ENCODE measurements at regions not wholly inside any gene's neighbourhood (a gene's known extent, or its start where the extent isn't known, plus 50 kb on each side); places are given as distances from the start of the nearest gene placed in this dataset.

GRCh38 chr6:103893141-103893581, 966.6 kb downstream of the HACE1 start:
- Histone ChIP-seq H2AFZ (ENCODE audit: low read length) (no peak overlapping the region), H3K4me2 (ENCODE audit: insufficient read depth in 1 of 2, low read depth in 2 of 2, low read length in 2 of 2) (no peak overlapping the region), H3K9me3 (ENCODE audit: insufficient read depth in 2 of 2, low read depth in 1 of 2, low read length in 1 of 2) (no peaks in the 10 kb centered on the region), H2AK5ac (ENCODE audit: low read depth, low read length) (no peak overlapping the region), H3K9ac (replicated peaks in 1 of 4; ENCODE audit: extremely low read depth in 1 of 4, low read depth in 3 of 4, low read length in 3 of 4) (no peak overlapping the region), H3K23me2 (ENCODE audit: low read depth, low read length) (no peaks in the 10 kb centered on the region), H3K14ac (ENCODE audit: insufficient read length) (no peak overlapping the region), H4K5ac (ENCODE audit: insufficient read length, low read depth, low read length) (no peak overlapping the region), H2BK20ac (ENCODE audit: low read length) (no peak overlapping the region), H3K18ac (ENCODE audit: extremely low read depth, low read length) (no peak overlapping the region), H4K8ac (ENCODE audit: extremely low read depth, insufficient read depth, low read length) (no peak overlapping the region), H2BK5ac (ENCODE audit: low read depth, low read length) (no peak overlapping the region), H2BK12ac (ENCODE audit: low read depth, low read length) (no peak overlapping the region), H4K20me1 (replicated peaks in 1 of 2; ENCODE audit: control insufficient read depth in 1 of 2, insufficient read depth in 2 of 2, low read length in 2 of 2) (no peaks in the 10 kb centered on the region), H3K4me3 (ENCODE audit: extremely low read depth in 1 of 4, insufficient read depth in 2 of 4, low read depth in 3 of 4, low read length in 4 of 4) (no peak overlapping the region), H3K56ac (replicated peaks; ENCODE audit: insufficient read length, low read depth, low read length) (no peak overlapping the region), H3K79me1 (ENCODE audit: low read depth, low read length) (no peaks in the 10 kb centered on the region), H2BK15ac (ENCODE audit: low read length) (no peak overlapping the region), H3K4ac (replicated peaks; ENCODE audit: insufficient read length, low read depth, low read length) (no peak overlapping the region), H2BK120ac (replicated peaks; ENCODE audit: low read depth, low read length) (no peak overlapping the region), H3K36me3 (ENCODE audit: control insufficient read depth in 2 of 4, insufficient read depth in 4 of 4, low read length in 3 of 4) (no peaks in the 10 kb centered on the region), H4K91ac (replicated peaks; ENCODE audit: insufficient read length, low read length) (no peak overlapping the region), H3K27ac (ENCODE audit: low read depth, low read length) (no peak overlapping the region), H3K4me1 (replicated peaks in 1 of 4; ENCODE audit: control insufficient read depth in 3 of 4, insufficient read depth in 4 of 4, low read length in 3 of 4) (no peaks in the 10 kb centered on the region), H3K79me2 (ENCODE audit: control insufficient read depth in 1 of 2, insufficient read depth in 2 of 2, low read length in 2 of 2) (no peaks in the 10 kb centered on the region), H3K23ac (ENCODE audit: insufficient read length) (no peak overlapping the region), H3K27me3 (replicated peaks in 1 of 4; ENCODE audit: control insufficient read depth in 3 of 4, extremely low read depth in 1 of 4, insufficient read depth in 3 of 4, low read length in 3 of 4) (no peaks in the 10 kb centered on the region)
- CTCF ChIA-PET (ENCODE audit: partially characterized antibody): no interaction called here
- no peak for TF ChIP-seq CHD1 (IDR thresholded peaks at IDR 0.05; ENCODE audit: low read depth, low read length)
- TF ChIP-seq TBP (IDR thresholded peaks at IDR 0.05; ENCODE audit: low read depth, low read length): no peak
- no peak for TF ChIP-seq TAF7 (optimal IDR thresholded peaks at IDR 0.05; ENCODE audit: borderline replicate concordance, low read depth, low read length)
- TF ChIP-seq KDM5A (IDR thresholded peaks at IDR 0.05; ENCODE audit: low read length): no peak
- no peak for TF ChIP-seq RAD21 (IDR thresholded peaks at IDR 0.05 in 1 of 2, conservative IDR thresholded peaks at IDR 0.05 in 1 of 2; ENCODE audit: low read depth in 2 of 2, low read length in 2 of 2)
- TF ChIP-seq RXRA (IDR thresholded peaks at IDR 0.05; ENCODE audit: insufficient read depth, low read depth, low read length): no peak
- no peak for TF ChIP-seq POLR2A (IDR thresholded peaks at IDR 0.05; ENCODE audit: control extremely low read depth in 1 of 2, low read depth in 2 of 2, low read length in 2 of 2)
- no peak for TF ChIP-seq RFX5 (IDR thresholded peaks at IDR 0.05; ENCODE audit: borderline replicate concordance, low read depth, low read length)
- no peak for TF ChIP-seq MAFK (IDR thresholded peaks at IDR 0.05; ENCODE audit: low read depth, low read length)
- no peak for TF ChIP-seq SUZ12 (IDR thresholded peaks at IDR 0.05; ENCODE audit: low read length)
- TF ChIP-seq TAF1 (IDR thresholded peaks at IDR 0.05; ENCODE audit: low read depth, low read length): no peak
- no peak for TF ChIP-seq SP4 (IDR thresholded peaks at IDR 0.05; ENCODE audit: low read length)
- no peak for TF ChIP-seq SRF (IDR thresholded peaks at IDR 0.05; ENCODE audit: low read depth, low read length)
- no peak for TF ChIP-seq SP2 (IDR thresholded peaks at IDR 0.05; ENCODE audit: low read length)
- FAIRE-seq (no peak), DNase-seq (ENCODE audit: low read depth in 1 of 2, low spot score in 2 of 2) (no peak)
- 85% methylated on average over 2 of the region's 2 CpGs; no CpG with 5 or more reads in 1 of the 2 experiments for WGBS, 2 experiments (ENCODE audit: extremely low coverage in 1 of 2, insufficient coverage in 1 of 2, insufficient read length in 1 of 2, insufficient replicate concordance in 2 of 2, low coverage in 1 of 2, low lambda C conversion rate in 2 of 2, missing lambda C conversion rate in 1 of 2)
- POLR2A ChIA-PET (ENCODE audit: partially characterized antibody): no interaction called here

Measured in H1 (cell line).